Uterus (tissue), 3 donors: ENCODE measurements at regions not wholly inside any gene's neighbourhood (a gene's known extent, or its start where the extent isn't known, plus 50 kb on each side); places are given as distances from the start of the nearest gene placed in this dataset.

Experiments
- DNase-seq, 2 donors: peaks; one replicate each; pipeline ENCODE4 v3.0.0-alpha.2; 2019 to 2020
- H3K27ac ChIP-seq, 2 donors: fragments of 200-600 bp; sonication (generic); 1 replicate in 1 of 2; 2 replicates in 1 of 2; pipeline ENCODE4 v1.5.1; 2016 to 2018
- H3K27me3 ChIP-seq, 2 donors: fragments of 200-600 bp; sonication (generic); one replicate each; pipeline ENCODE4 v1.5.1; 2018 to 2019; ENCODE audit warnings: control low read depth in 1 of 2
- H3K36me3 ChIP-seq, 2 donors: fragments of 200-600 bp; sonication (generic); one replicate each; pipeline ENCODE4 v1.5.1; 2019; ENCODE audit warnings: control low read depth in 1 of 2
- H3K4me1 ChIP-seq, 2 donors: fragments of 200-600 bp; sonication (generic); one replicate each; pipeline ENCODE4 v1.5.1; 2018 to 2019; ENCODE audit warnings: control low read depth in 1 of 2
- H3K4me3 ChIP-seq, 2 donors: fragments of 200-600 bp; sonication (generic); 1 replicate in 1 of 2; 2 replicates in 1 of 2; pipeline ENCODE4 v1.5.1; 2018 to 2019; ENCODE audit warnings: mild to moderate bottlenecking in 1 of 2
- H3K9me3 ChIP-seq, 2 donors: fragments of 200-600 bp; sonication (generic); one replicate each; pipeline ENCODE4 v1.5.1; 2019; ENCODE audit warnings: control low read depth in 1 of 2
- POLR2A ChIP-seq, 2 donors: fragments of 450-650 bp; IDR thresholded peaks; one replicate each; pipeline ENCODE4 v1.6.1; 2016; ENCODE audit warnings: antibody characterized with exemption in 2 of 2, mild to moderate bottlenecking in 1 of 2, moderate library complexity in 1 of 2
- intact Hi-C: fragments of 100-400 bp; cut with DNase I; formaldehyde crosslinking; loops from one replicate; pipeline ENCODE4 v1.15.1; 2023; ENCODE audit warnings: low total_unique reads
- TF ChIP-seq, protein P1 (sequence below), 4 experiments: fragments of 200-600 bp in 2 of 4; fragments of 450-650 bp in 2 of 4; sonication (generic) in 2 of 4; IDR thresholded peaks; one replicate each; pipeline ENCODE4 v1.5.1; 2016 to 2019; ENCODE audit warnings: antibody characterized with exemption in 4 of 4, mild to moderate bottlenecking in 2 of 4, moderate library complexity in 1 of 4
- donor health status: DM: yes; HTN: yes; CAD: no.

DNA sequence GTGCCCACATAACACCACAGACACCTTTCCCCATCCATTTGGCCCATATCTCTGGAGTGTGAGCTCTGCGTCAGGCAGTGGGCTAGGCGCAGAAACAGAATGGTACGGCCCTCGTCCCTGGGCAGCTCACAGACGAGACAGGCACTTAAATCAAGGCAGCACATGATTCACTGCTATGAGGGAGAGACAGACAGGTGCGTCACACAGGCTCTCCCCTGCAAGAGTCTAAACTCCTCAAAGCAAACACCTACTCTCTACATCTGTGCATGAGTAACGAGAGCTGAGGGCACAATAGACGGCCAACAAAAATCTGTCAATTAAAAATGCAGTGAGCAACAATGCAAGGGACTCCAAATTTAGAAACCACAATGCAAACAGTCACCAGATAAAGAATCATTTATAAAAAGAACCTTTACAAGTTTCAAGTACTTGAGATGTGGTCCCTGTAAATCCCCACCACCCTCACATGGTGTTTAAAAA, 348.9 kb downstream of the UQCRFS1 start:
- Histone ChIP-seq H3K4me3 (no peak overlapping the region), H3K27me3 (no peaks in the 10 kb centered on the region), H3K36me3 (no peaks in the 10 kb centered on the region), H3K9me3 (no peaks in the 10 kb centered on the region), H3K27ac (peak overlapping the region; percentile 8 to 44), H3K4me1 (no peaks in the 10 kb centered on the region)
- intact Hi-C loops, result no loop called here
- DNase-seq, result peak in 1 of 2 donors; percentile 20
- TF ChIP-seq, protein P1, sequence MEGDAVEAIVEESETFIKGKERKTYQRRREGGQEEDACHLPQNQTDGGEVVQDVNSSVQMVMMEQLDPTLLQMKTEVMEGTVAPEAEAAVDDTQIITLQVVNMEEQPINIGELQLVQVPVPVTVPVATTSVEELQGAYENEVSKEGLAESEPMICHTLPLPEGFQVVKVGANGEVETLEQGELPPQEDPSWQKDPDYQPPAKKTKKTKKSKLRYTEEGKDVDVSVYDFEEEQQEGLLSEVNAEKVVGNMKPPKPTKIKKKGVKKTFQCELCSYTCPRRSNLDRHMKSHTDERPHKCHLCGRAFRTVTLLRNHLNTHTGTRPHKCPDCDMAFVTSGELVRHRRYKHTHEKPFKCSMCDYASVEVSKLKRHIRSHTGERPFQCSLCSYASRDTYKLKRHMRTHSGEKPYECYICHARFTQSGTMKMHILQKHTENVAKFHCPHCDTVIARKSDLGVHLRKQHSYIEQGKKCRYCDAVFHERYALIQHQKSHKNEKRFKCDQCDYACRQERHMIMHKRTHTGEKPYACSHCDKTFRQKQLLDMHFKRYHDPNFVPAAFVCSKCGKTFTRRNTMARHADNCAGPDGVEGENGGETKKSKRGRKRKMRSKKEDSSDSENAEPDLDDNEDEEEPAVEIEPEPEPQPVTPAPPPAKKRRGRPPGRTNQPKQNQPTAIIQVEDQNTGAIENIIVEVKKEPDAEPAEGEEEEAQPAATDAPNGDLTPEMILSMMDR (IDR thresholded peaks at IDR 0.05), result no peak
- no peak for TF ChIP-seq POLR2A (IDR thresholded peaks at IDR 0.05)

DNA sequence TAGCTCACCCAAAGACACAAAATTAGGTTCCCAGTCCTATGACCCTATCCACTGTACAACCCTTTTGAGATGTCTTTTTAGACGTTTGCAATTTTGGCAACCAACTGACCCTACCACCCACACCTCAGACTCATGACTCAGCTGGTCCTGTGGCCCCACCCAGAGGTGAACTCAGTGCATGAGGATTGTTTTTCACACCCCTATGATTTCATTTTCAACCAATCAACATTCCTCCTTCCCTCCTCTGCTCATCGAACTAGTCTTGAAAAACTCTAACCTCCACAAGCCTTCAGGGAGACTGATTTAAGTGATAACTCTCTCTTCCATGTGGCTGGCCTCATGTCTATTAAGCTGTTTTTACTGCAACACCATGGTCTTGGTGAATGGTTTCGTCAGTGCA, 350.7 kb downstream of the UQCRFS1 start:
- intact Hi-C loops, result no loop called here
- Histone ChIP-seq H3K4me3 (no peak overlapping the region), H3K27ac (no peak overlapping the region), H3K9me3 (no peaks in the 10 kb centered on the region), H3K4me1 (no peaks in the 10 kb centered on the region), H3K36me3 (no peaks in the 10 kb centered on the region), H3K27me3 (no peaks in the 10 kb centered on the region)
- TF ChIP-seq POLR2A (IDR thresholded peaks at IDR 0.05), result no peak
- TF ChIP-seq, protein P1 (IDR thresholded peaks at IDR 0.05), result no peak
- DNase-seq, result no peak

- Histone ChIP-seq H3K9me3 (no peaks in the 10 kb centered on the region), H3K4me3 (no peak overlapping the region), H3K4me1 (no peaks in the 10 kb centered on the region), H3K27me3 (no peaks in the 10 kb centered on the region), H3K27ac (no peak overlapping the region), H3K36me3 (no peaks in the 10 kb centered on the region)
- no peak for DNase-seq
- intact Hi-C loops, result no loop called here
- no peak for TF ChIP-seq POLR2A (IDR thresholded peaks at IDR 0.05)
- TF ChIP-seq, protein P1 (IDR thresholded peaks at IDR 0.05), result no peak
Measured at GRCh38 chr19:28859811-28860210, 353.1 kb downstream of the UQCRFS1 start.

GRCh38 chr19:28858933-28859332, 354.0 kb downstream of the UQCRFS1 start:
- TF ChIP-seq, protein P1 (IDR thresholded peaks at IDR 0.05), result no peak
- no peak for TF ChIP-seq POLR2A (IDR thresholded peaks at IDR 0.05)
- DNase-seq, result no peak
- Histone ChIP-seq H3K27ac (no peak overlapping the region), H3K4me3 (no peak overlapping the region), H3K36me3 (no peaks in the 10 kb centered on the region), H3K9me3 (no peaks in the 10 kb centered on the region), H3K27me3 (no peaks in the 10 kb centered on the region), H3K4me1 (no peaks in the 10 kb centered on the region)
- intact Hi-C loops, result no loop called here

DNA sequence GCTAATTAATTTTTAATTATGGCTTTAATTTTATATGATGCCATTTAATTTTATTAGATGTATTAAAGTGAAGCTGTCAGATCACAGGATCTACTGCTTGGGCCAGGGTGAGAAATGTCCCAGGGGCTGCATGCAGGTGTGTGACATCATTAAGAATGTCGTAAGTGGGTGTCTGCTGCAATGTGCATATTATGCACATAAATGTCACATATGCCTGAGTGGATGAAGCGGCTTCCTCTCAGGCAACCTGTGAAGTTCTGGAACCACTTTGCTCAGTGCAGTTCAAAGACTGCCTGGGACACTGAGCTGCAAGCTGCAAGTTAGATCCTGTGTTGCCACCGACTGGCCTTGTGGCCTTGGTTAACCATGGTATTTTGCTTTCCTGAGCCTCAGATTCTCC, 355.0 kb downstream of the UQCRFS1 start:
- Histone ChIP-seq H3K4me3 (no peak overlapping the region), H3K36me3 (no peaks in the 10 kb centered on the region), H3K4me1 (no peaks in the 10 kb centered on the region), H3K27me3 (no peaks in the 10 kb centered on the region), H3K27ac (no peak overlapping the region), H3K9me3 (no peaks in the 10 kb centered on the region)
- no peak for DNase-seq
- intact Hi-C loops, result no loop called here
- TF ChIP-seq POLR2A (IDR thresholded peaks at IDR 0.05), result no peak
- TF ChIP-seq, protein P1 (IDR thresholded peaks at IDR 0.05), result no peak
